SK-N-SH treated with all-trans-retinoic acid at 6 μM for 48 hours (cell line): ENCODE measurements at regions not wholly inside any gene's neighbourhood (a gene's known extent, or its start where the extent isn't known, plus 50 kb on each side); places are given as distances from the start of the nearest gene placed in this dataset.

Source experiments
- CSDC2 ChIP-seq: fragments of 250-450 bp; sonication (Bioruptor Pico); IDR thresholded peaks from 2 replicates; pipeline ENCODE4 v1.5.0; 2020; ENCODE audit warnings: mild to moderate bottlenecking, moderate library complexity
- GLIS3 ChIP-seq: fragments of 250-450 bp; sonication (Bioruptor Pico); IDR thresholded peaks from 2 replicates; pipeline ENCODE4 v1.5.0; 2020; ENCODE audit warnings: mild to moderate bottlenecking, moderate library complexity
- ISL1 ChIP-seq: fragments of 250-450 bp; sonication (Bioruptor Pico); IDR thresholded peaks from 2 replicates; pipeline ENCODE4 v2.1.2; 2022; ENCODE audit warnings: mild to moderate bottlenecking, moderate library complexity
- ZC3H10 ChIP-seq: fragments of 250-450 bp; sonication (Bioruptor Pico); IDR thresholded peaks from 2 replicates; pipeline ENCODE4 v1.5.1; 2021; ENCODE audit warnings: mild to moderate bottlenecking, moderate library complexity
- ZNF565 ChIP-seq: fragments of 450-650 bp; formaldehyde crosslinking; conservative IDR thresholded peaks from 2 replicates; pipeline ENCODE4 v1.5.0; 2020; ENCODE audit warnings: low read depth, mild to moderate bottlenecking, moderate library complexity
- TF ChIP-seq, protein P1 (sequence below): fragments of 250-450 bp; sonication (Bioruptor Pico); IDR thresholded peaks from 2 replicates; pipeline ENCODE4 v1.5.0; 2020; ENCODE audit warnings: mild to moderate bottlenecking, moderate library complexity
- TF ChIP-seq, protein P2 (sequence below): fragments of 250-450 bp; sonication (Bioruptor Pico); IDR thresholded peaks from 2 replicates; pipeline ENCODE4 v1.5.1; 2020; ENCODE audit warnings: low read depth, mild to moderate bottlenecking, moderate library complexity
- TF ChIP-seq, protein P3 (sequence below): fragments of 250-450 bp; sonication (Bioruptor Pico); IDR thresholded peaks from 2 replicates; pipeline ENCODE4 v1.8.0; 2021; ENCODE audit warnings: low read depth, mild to moderate bottlenecking, moderate library complexity, borderline replicate concordance

DNA sequence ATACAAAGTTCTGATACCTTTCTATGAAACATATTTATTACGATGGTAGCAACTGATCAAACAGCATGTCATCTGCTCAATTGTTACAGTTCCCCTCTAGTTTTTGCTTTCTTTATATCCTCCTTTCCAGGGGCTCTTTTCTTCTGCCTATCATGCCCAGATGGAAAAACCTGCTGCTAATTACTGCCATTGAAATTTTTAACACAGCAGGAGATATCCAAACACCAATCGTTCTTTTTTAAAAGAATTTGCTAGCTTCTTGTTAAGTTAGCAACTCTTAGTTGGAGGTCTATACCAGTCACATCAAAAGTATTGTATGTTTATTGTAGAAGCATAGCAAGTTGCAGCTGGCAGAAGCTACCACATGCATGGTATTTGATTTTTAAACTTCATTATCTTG is 768.5 kb downstream of the NXPH1 start:
- TF ChIP-seq CSDC2 (CRISPR knock-in tag) (no peak), ZNF565 (CRISPR knock-in tag) (no peak), ZC3H10 (no peak), GLIS3 (no peak), ISL1 (no peak)
- TF ChIP-seq, protein P1, sequence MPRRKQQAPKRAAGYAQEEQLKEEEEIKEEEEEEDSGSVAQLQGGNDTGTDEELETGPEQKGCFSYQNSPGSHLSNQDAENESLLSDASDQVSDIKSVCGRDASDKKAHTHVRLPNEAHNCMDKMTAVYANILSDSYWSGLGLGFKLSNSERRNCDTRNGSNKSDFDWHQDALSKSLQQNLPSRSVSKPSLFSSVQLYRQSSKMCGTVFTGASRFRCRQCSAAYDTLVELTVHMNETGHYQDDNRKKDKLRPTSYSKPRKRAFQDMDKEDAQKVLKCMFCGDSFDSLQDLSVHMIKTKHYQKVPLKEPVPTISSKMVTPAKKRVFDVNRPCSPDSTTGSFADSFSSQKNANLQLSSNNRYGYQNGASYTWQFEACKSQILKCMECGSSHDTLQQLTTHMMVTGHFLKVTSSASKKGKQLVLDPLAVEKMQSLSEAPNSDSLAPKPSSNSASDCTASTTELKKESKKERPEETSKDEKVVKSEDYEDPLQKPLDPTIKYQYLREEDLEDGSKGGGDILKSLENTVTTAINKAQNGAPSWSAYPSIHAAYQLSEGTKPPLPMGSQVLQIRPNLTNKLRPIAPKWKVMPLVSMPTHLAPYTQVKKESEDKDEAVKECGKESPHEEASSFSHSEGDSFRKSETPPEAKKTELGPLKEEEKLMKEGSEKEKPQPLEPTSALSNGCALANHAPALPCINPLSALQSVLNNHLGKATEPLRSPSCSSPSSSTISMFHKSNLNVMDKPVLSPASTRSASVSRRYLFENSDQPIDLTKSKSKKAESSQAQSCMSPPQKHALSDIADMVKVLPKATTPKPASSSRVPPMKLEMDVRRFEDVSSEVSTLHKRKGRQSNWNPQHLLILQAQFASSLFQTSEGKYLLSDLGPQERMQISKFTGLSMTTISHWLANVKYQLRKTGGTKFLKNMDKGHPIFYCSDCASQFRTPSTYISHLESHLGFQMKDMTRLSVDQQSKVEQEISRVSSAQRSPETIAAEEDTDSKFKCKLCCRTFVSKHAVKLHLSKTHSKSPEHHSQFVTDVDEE = no peak
- TF ChIP-seq, protein P2, sequence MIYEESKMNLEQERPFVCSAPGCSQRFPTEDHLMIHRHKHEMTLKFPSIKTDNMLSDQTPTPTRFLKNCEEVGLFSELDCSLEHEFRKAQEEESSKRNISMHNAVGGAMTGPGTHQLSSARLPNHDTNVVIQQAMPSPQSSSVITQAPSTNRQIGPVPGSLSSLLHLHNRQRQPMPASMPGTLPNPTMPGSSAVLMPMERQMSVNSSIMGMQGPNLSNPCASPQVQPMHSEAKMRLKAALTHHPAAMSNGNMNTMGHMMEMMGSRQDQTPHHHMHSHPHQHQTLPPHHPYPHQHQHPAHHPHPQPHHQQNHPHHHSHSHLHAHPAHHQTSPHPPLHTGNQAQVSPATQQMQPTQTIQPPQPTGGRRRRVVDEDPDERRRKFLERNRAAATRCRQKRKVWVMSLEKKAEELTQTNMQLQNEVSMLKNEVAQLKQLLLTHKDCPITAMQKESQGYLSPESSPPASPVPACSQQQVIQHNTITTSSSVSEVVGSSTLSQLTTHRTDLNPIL (CRISPR knock-in tag) = no peak
- TF ChIP-seq, protein P3, sequence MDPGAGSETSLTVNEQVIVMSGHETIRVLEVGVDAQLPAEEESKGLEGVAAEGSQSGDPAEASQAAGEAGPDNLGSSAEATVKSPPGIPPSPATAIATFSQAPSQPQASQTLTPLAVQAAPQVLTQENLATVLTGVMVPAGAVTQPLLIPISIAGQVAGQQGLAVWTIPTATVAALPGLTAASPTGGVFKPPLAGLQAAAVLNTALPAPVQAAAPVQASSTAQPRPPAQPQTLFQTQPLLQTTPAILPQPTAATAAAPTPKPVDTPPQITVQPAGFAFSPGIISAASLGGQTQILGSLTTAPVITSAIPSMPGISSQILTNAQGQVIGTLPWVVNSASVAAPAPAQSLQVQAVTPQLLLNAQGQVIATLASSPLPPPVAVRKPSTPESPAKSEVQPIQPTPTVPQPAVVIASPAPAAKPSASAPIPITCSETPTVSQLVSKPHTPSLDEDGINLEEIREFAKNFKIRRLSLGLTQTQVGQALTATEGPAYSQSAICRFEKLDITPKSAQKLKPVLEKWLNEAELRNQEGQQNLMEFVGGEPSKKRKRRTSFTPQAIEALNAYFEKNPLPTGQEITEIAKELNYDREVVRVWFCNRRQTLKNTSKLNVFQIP (CRISPR knock-in tag) = no peak
